Gastroesophageal sphincter (tissue), 4 donors: ENCODE measurements at regions not wholly inside any gene's neighbourhood (a gene's known extent, or its start where the extent isn't known, plus 50 kb on each side); places are given as distances from the start of the nearest gene placed in this dataset.
A peak's percentile ranks its signal among the peaks of the same experiment; 100 is the strongest.

Source experiments
- ATAC-seq: fragments of 150-250 bp; one replicate; pipeline ENCODE4 v1.9.1; 2016; ENCODE audit warnings: mild to moderate bottlenecking, moderate library complexity
- H3K27ac ChIP-seq, 4 donors: fragments of 200-600 bp; sonication (generic) in 3 of 4; 1 replicate in 3 of 4; 2 replicates in 1 of 4; pipeline ENCODE4 v1.5.1; 2016 to 2019
- H3K27me3 ChIP-seq: fragments of 200-600 bp; sonication (generic); one replicate; pipeline ENCODE4 v1.5.1; 2019
- H3K36me3 ChIP-seq, 2 donors: fragments of 200-600 bp; sonication (generic); one replicate each; pipeline ENCODE4 v1.5.1; 2019; ENCODE audit warnings: control low read depth in 1 of 2
- H3K4me1 ChIP-seq, 3 donors: fragments of 200-600 bp; sonication (generic); 1 replicate in 2 of 3; 2 replicates in 1 of 3; pipeline ENCODE4 v1.5.1; 2016 to 2019; ENCODE audit warnings: control low read depth in 2 of 3
- H3K4me3 ChIP-seq, 2 donors: fragments of 200-600 bp; sonication (generic); one replicate each; pipeline ENCODE4 v1.5.1; 2019; ENCODE audit warnings: mild to moderate bottlenecking in 1 of 2, moderate library complexity in 1 of 2
- H3K9me3 ChIP-seq, 3 donors: fragments of 200-600 bp; sonication (generic); one replicate each; pipeline ENCODE4 v1.5.1; 2017 to 2019; ENCODE audit warnings: control low read depth in 2 of 3
- EP300 ChIP-seq: sonication (generic); formaldehyde crosslinking; IDR thresholded peaks from one replicate; pipeline ENCODE4 v1.6.1; 2017; ENCODE audit warnings: antibody characterized with exemption, mild to moderate bottlenecking
- POLR2A ChIP-seq, 2 donors: fragments of 450-650 bp; IDR thresholded peaks; one replicate each; pipeline ENCODE4 v1.6.1; 2017; ENCODE audit warnings: antibody characterized with exemption in 2 of 2, mild to moderate bottlenecking in 2 of 2, moderate library complexity in 1 of 2
- POLR2AphosphoS5 ChIP-seq: sonication (generic); formaldehyde crosslinking; IDR thresholded peaks from one replicate; pipeline ENCODE4 v1.6.1; 2017; ENCODE audit warnings: antibody characterized with exemption
- WGBS, 2 donors: methylation state at CpG; one replicate each; pipeline ENCODE4 v1.1.5; 2018; ENCODE audit warnings: low coverage in 1 of 2; 5-methylcytosine and 5-hydroxymethylcytosine counted together
- TF ChIP-seq, protein P1 (sequence below), 4 experiments: fragments of 200-600 bp in 2 of 4; fragments of 450-650 bp in 2 of 4; sonication (generic) in 1 of 4; IDR thresholded peaks; one replicate each; pipeline ENCODE4 v1.5.1; 2017 to 2019; ENCODE audit warnings: antibody characterized with exemption in 4 of 4, mild to moderate bottlenecking in 2 of 4, moderate library complexity in 2 of 4

DNA sequence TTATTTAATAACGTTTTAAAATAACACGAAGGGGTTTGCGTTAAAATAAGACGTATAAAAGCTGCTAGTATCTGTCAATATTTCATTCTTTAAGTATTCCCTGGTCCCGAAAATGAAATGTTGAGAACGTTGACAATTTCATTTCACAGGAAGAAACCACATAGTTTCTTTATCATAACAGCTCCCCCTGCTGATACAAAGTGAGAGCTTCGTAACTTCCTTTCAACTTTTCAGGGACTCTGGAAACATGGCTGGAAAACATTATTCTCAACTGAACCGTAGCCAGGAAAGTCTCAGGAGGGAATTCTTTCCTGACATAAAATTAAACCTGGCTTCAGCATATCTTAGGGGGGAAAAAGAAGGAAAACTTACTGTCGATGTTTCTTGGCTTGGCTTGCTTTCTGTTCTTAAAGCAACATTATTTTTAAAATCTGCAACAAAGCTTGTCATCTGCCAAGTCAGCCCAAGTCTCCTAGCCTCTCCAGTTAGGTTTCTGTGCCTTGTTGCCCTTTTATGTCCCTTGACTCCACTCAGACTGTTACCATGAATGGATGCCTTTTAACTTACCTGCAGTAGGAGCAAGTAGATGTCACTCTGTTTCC is 122.9 kb upstream of the DAB2 start:
- no peak overlapping the region for H3K4me3 ChIP-seq

DNA sequence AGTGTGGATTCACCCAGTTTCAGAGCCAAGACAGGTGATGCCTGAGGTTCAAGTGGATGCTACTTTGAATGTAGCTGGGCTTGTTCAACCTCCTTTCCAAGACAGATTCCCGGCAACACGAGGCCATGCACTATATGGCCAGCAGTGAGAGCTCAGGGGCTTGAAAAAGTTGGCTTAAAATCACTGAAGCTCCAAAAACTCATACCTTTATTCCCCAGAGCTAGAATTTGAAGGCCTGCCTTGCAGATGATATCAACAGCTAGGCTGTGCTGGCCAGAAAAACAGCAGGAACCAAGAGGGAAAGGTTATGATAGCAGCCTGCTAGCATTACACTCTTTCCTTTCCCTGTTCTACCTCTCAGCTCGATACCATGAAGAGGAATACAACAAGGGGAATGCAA is 120.2 kb upstream of the DAB2 start:
- peaks cover 0 to 17% (median 6%) of the 10 kb centered on the region in 3 donors for H3K4me1 ChIP-seq
- H3K36me3 ChIP-seq = no peaks in the 10 kb centered on the region
- H3K4me3 ChIP-seq = no peak overlapping the region
- H3K9me3 ChIP-seq = no peaks in the 10 kb centered on the region
- H3K27ac ChIP-seq = no peak overlapping the region
- no peaks in the 10 kb centered on the region for H3K27me3 ChIP-seq
- ATAC-seq = no peak
- no peak for TF ChIP-seq POLR2A (IDR thresholded peaks at IDR 0.05)
- no peak for TF ChIP-seq POLR2AphosphoS5
- TF ChIP-seq, protein P1, sequence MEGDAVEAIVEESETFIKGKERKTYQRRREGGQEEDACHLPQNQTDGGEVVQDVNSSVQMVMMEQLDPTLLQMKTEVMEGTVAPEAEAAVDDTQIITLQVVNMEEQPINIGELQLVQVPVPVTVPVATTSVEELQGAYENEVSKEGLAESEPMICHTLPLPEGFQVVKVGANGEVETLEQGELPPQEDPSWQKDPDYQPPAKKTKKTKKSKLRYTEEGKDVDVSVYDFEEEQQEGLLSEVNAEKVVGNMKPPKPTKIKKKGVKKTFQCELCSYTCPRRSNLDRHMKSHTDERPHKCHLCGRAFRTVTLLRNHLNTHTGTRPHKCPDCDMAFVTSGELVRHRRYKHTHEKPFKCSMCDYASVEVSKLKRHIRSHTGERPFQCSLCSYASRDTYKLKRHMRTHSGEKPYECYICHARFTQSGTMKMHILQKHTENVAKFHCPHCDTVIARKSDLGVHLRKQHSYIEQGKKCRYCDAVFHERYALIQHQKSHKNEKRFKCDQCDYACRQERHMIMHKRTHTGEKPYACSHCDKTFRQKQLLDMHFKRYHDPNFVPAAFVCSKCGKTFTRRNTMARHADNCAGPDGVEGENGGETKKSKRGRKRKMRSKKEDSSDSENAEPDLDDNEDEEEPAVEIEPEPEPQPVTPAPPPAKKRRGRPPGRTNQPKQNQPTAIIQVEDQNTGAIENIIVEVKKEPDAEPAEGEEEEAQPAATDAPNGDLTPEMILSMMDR (IDR thresholded peaks at IDR 0.05) = no peak
- TF ChIP-seq EP300 = no peak
- 91% methylated on average over 3 of the region's 3 CpGs; no CpG with 5 or more reads in 1 of the 2 donors for WGBS, 2 donors

More for the DNA sequence above, 122.9 kb upstream of the DAB2 start:
- TF ChIP-seq POLR2AphosphoS5 (peak; percentile 50), EP300 (no peak), POLR2A (IDR thresholded peaks at IDR 0.05) (no peak)
- TF ChIP-seq, protein P1 (IDR thresholded peaks at IDR 0.05) = peak; percentile 50 to 86 (median 78)
- WGBS, 2 donors = 0 to 1% methylated on average over 9 of the region's 9 CpGs
- Histone ChIP-seq H3K9me3 (no peaks in the 10 kb centered on the region), H3K27me3 (no peaks in the 10 kb centered on the region), H3K4me1 (peaks cover 0 to 17% (median 6%) of the 10 kb centered on the region in 3 donors), H3K36me3 (no peaks in the 10 kb centered on the region), H3K27ac (peak overlapping the region in 2 of 4 donors; percentile 35 to 50)
- ATAC-seq = peak; percentile 66

DNA sequence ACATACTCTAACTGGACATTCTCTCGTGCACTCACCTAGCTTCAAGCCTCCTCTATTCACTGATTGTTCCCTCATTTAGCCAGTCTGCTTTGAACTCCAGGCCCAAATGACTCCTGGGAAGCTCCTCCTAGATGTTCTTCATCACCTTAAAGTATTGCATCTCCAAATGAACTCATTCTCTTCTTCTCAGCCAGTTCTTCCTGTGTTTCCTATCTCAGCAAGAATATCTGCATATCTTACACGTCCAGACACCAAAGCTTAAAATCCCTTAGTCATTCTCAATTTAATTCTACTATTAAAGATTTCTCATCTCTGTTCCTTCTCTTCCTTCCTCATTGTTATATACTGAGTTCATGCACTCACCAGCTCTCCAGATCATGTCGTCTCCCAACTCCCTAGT is 118.6 kb upstream of the DAB2 start:
- Histone ChIP-seq H3K9me3 (no peaks in the 10 kb centered on the region), H3K27ac (no peak overlapping the region), H3K4me1 (peaks cover 0 to 13% (median 6%) of the 10 kb centered on the region in 3 donors), H3K36me3 (no peaks in the 10 kb centered on the region), H3K4me3 (no peak overlapping the region), H3K27me3 (no peaks in the 10 kb centered on the region)
- TF ChIP-seq EP300 (no peak), POLR2A (IDR thresholded peaks at IDR 0.05) (no peak), POLR2AphosphoS5 (no peak)
- TF ChIP-seq, protein P1 (IDR thresholded peaks at IDR 0.05) = no peak
- 65 to 69% methylated on average over 3 of the region's 3 CpGs for WGBS, 2 donors
- no peak for ATAC-seq

DNA sequence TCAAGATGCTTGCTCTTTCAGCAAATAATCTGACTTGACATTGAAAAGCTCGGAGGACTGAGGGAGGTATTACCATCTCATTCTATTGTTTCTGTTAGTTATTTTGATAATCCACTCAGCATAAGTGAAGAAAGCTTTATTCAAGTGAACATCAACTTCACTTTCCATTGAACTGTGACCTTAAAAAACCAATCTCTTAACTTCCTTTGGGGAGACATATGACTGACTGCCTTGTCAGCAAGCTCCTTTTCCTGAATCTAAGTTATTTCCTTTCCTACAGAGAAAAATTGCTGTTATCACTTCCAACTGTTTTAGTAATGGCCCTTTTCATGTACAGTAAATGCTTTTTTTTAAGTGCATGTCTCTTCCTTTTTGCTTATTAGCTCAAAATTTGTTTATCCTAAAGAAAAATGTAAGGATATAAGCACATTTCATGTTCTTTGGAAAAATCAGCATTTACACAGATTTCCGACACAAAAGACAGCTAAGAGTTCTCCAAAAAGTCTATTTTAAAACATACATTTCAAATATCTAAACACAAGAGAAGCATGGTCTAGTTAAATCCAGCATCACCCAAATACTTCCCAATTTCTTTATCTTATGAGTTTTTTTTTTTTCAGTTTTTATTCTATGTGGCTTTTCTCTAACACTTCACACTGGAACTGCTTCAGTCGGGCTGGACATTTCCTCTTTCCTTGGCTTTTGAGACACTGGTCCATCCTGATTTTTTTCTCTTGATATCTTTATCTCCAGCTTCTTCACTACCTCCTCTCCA is 117.9 kb upstream of the DAB2 start:
- H3K4me3 ChIP-seq = no peak overlapping the region
- ATAC-seq = no peak
- H3K9me3 ChIP-seq = no peaks in the 10 kb centered on the region
- H3K27me3 ChIP-seq = no peaks in the 10 kb centered on the region
- no peak overlapping the region for H3K27ac ChIP-seq
- H3K4me1 ChIP-seq = peaks cover 0 to 7% (median under 1%) of the 10 kb centered on the region in 3 donors
- 79 to 80% methylated on average over 3 of the region's 3 CpGs for WGBS, 2 donors
- TF ChIP-seq, protein P1 (IDR thresholded peaks at IDR 0.05) = no peak
- TF ChIP-seq EP300 (no peak), POLR2A (IDR thresholded peaks at IDR 0.05) (no peak), POLR2AphosphoS5 (no peak)
- H3K36me3 ChIP-seq = no peaks in the 10 kb centered on the region
